ENCODE measurements at regions not wholly inside any gene's neighbourhood (a gene's known extent, or its start where the extent isn't known, plus 50 kb on each side); places are given as distances from the start of the nearest gene placed in this dataset.

- Mint-ChIP-seq H3K4me3 (no peak overlapping the region), H3K27me3 (ENCODE audit: low read depth) (no peaks in the 10 kb centered on the region), H3K27ac (no peak overlapping the region), H3K9me3 (peaks cover 5% of the 10 kb centered on the region), H3K4me1 (peaks cover 8% of the 10 kb centered on the region), H3K36me3 (no peaks in the 10 kb centered on the region)
- DNase-seq (ENCODE audit: low spot score) (no peak), ATAC-seq (no peak)
- CTCF ChIA-PET = no interaction called here
- TF ChIP-seq HMGA2 (CRISPR knock-in tag; IDR thresholded peaks at IDR 0.05) = no peak
- no peak for TF ChIP-seq MXD4 (CRISPR knock-in tag; IDR thresholded peaks at IDR 0.05; ENCODE audit: borderline replicate concordance)
- no peak for TF ChIP-seq E2F1 (CRISPR knock-in tag; IDR thresholded peaks at IDR 0.05)
- no peak for TF ChIP-seq SMAD3 (CRISPR knock-in tag; IDR thresholded peaks at IDR 0.05; ENCODE audit: borderline replicate concordance)
- TF ChIP-seq ZNF281 (CRISPR knock-in tag; IDR thresholded peaks at IDR 0.05) = no peak
- TF ChIP-seq IRF1 (CRISPR knock-in tag; IDR thresholded peaks at IDR 0.05) = no peak
- TF ChIP-seq MLX (CRISPR knock-in tag; IDR thresholded peaks at IDR 0.05) = no peak
- no peak for TF ChIP-seq E2F5 (CRISPR knock-in tag; IDR thresholded peaks at IDR 0.05)
- no peak for TF ChIP-seq CDX4 (CRISPR knock-in tag; IDR thresholded peaks at IDR 0.05; ENCODE audit: borderline replicate concordance)
- TF ChIP-seq KAT7 (CRISPR knock-in tag; IDR thresholded peaks at IDR 0.05; ENCODE audit: borderline replicate concordance) = no peak
- TF ChIP-seq FOXK1 (CRISPR knock-in tag; IDR thresholded peaks at IDR 0.05) = no peak
- no peak for TF ChIP-seq NFE2L1 (CRISPR knock-in tag; IDR thresholded peaks at IDR 0.05)
- no peak for TF ChIP-seq AR (CRISPR knock-in tag; IDR thresholded peaks at IDR 0.05)
- no peak for TF ChIP-seq SP1 (CRISPR knock-in tag; conservative IDR thresholded peaks at IDR 0.05)
- no peak for TF ChIP-seq TEAD4 (CRISPR knock-in tag; IDR thresholded peaks at IDR 0.05)
- TF ChIP-seq ZMAT4 (CRISPR knock-in tag; IDR thresholded peaks at IDR 0.05) = no peak
- TF ChIP-seq ESRRA (CRISPR knock-in tag; IDR thresholded peaks at IDR 0.05; ENCODE audit: borderline replicate concordance) = no peak
- TF ChIP-seq CREB1 (CRISPR knock-in tag; IDR thresholded peaks at IDR 0.05) = no peak
- POLR2A ChIA-PET = no interaction called here
These were observed 245.7 kb downstream of the IKZF2 start for GRCh38 chr2:212905640-212906201.
